ENCODE measurements at regions not wholly inside any gene's neighbourhood (a gene's known extent, or its start where the extent isn't known, plus 50 kb on each side); places are given as distances from the start of the nearest gene placed in this dataset.

GRCh38 chr2:6412533-6413091, 453.1 kb downstream of the CMPK2 start:
- Histone ChIP-seq H3K79me2 (ENCODE audit: insufficient read depth) (no peaks in the 10 kb centered on the region), H3K27me3 (ENCODE audit: insufficient read depth) (no peaks in the 10 kb centered on the region), H3K9me2 (no peaks in the 10 kb centered on the region), H3K27ac (ENCODE audit: low read depth in 2 of 2, low read length in 1 of 2) (no peak overlapping the region), H3K4me1 (ENCODE audit: control insufficient read depth in 1 of 2, insufficient read depth in 2 of 2, low read depth in 1 of 2, low read length in 1 of 2) (no peaks in the 10 kb centered on the region), H3K36me3 (replicated peaks in 1 of 2; ENCODE audit: control insufficient read depth in 1 of 2, insufficient read depth in 2 of 2, low read length in 1 of 2) (no peaks in the 10 kb centered on the region), H3K4me3 (ENCODE audit: low read depth in 2 of 2, low read length in 1 of 2) (no peak overlapping the region), H3K9ac (no peak overlapping the region), H4K20me1 (ENCODE audit: insufficient read depth) (no peaks in the 10 kb centered on the region), H3K4me2 (no peak overlapping the region), H3K9me3 (no peaks in the 10 kb centered on the region), H2AFZ (ENCODE audit: low read depth) (no peak overlapping the region), H3F3A (replicated peaks; ENCODE audit: insufficient read depth) (no peaks in the 10 kb centered on the region)
- TF ChIP-seq GATA2 (CRISPR knock-in tag; IDR thresholded peaks at IDR 0.05) = no peak
- no peak for TF ChIP-seq MXI1 (IDR thresholded peaks at IDR 0.05; ENCODE audit: low read depth, low read length)
- POLR2A ChIA-PET = no interaction called here
- CTCF ChIA-PET = interaction anchor here (1.7 kb wide), 1 partner anchor 10 kb away, joined by 5 read pairs; no protein-coding TSS in a partner anchor
- WGBS (ENCODE audit: low lambda C conversion rate) = 17% methylated on average over 3 of the region's 3 CpGs
- DNase-seq = no peak

DNA sequence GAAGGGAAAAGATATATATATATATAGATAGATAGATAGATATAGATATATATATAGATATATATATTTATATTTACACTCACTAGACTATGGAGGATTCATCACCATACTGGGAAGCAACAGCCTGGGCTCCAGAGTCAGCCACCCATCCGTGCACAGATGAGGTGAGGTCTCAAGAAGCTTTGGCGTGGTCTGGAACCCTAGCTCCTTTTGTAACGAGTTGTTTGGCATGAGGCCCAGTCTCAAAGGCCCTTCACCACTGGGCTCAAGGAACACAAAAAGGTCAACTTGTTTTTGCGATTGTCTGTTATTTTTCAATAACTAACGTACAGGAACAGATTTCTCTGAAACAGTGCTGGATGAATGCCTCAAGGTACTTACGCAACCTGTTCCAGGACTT, 448.7 kb downstream of the CMPK2 start:
- Histone ChIP-seq H3K27me3 (ENCODE audit: insufficient read depth) (no peaks in the 10 kb centered on the region), H3K27ac (ENCODE audit: low read depth in 2 of 2, low read length in 1 of 2) (no peak overlapping the region), H3K79me2 (ENCODE audit: insufficient read depth) (no peaks in the 10 kb centered on the region), H3K9ac (no peak overlapping the region), H2AFZ (ENCODE audit: low read depth) (no peak overlapping the region), H3K9me2 (no peaks in the 10 kb centered on the region), H3F3A (replicated peaks; ENCODE audit: insufficient read depth) (no peaks in the 10 kb centered on the region), H3K4me3 (ENCODE audit: low read depth in 2 of 2, low read length in 1 of 2) (no peak overlapping the region), H3K4me1 (ENCODE audit: control insufficient read depth in 1 of 2, insufficient read depth in 2 of 2, low read depth in 1 of 2, low read length in 1 of 2) (no peaks in the 10 kb centered on the region; a peak in 1 of 4 replicates), H3K9me3 (no peaks in the 10 kb centered on the region), H4K20me1 (ENCODE audit: insufficient read depth) (no peaks in the 10 kb centered on the region), H3K36me3 (replicated peaks in 1 of 2; ENCODE audit: control insufficient read depth in 1 of 2, insufficient read depth in 2 of 2, low read length in 1 of 2) (no peaks in the 10 kb centered on the region), H3K4me2 (no peak overlapping the region)
- ChIA-PET POLR2A (no interaction called here), CTCF (interaction anchor here (0.9 to 1.3 kb wide), 2 partner anchors 23 to 105 kb away, joined by 3 read pairs; no protein-coding TSS in a partner anchor)
- WGBS (ENCODE audit: low lambda C conversion rate) = 52% methylated on average over 6 of the region's 6 CpGs
- no peak for DNase-seq
- TF ChIP-seq POLR2AphosphoS5 (IDR thresholded peaks at IDR 0.05; ENCODE audit: low read depth, low read length) = no peak
- TF ChIP-seq, protein P1, sequence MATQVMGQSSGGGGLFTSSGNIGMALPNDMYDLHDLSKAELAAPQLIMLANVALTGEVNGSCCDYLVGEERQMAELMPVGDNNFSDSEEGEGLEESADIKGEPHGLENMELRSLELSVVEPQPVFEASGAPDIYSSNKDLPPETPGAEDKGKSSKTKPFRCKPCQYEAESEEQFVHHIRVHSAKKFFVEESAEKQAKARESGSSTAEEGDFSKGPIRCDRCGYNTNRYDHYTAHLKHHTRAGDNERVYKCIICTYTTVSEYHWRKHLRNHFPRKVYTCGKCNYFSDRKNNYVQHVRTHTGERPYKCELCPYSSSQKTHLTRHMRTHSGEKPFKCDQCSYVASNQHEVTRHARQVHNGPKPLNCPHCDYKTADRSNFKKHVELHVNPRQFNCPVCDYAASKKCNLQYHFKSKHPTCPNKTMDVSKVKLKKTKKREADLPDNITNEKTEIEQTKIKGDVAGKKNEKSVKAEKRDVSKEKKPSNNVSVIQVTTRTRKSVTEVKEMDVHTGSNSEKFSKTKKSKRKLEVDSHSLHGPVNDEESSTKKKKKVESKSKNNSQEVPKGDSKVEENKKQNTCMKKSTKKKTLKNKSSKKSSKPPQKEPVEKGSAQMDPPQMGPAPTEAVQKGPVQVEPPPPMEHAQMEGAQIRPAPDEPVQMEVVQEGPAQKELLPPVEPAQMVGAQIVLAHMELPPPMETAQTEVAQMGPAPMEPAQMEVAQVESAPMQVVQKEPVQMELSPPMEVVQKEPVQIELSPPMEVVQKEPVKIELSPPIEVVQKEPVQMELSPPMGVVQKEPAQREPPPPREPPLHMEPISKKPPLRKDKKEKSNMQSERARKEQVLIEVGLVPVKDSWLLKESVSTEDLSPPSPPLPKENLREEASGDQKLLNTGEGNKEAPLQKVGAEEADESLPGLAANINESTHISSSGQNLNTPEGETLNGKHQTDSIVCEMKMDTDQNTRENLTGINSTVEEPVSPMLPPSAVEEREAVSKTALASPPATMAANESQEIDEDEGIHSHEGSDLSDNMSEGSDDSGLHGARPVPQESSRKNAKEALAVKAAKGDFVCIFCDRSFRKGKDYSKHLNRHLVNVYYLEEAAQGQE (IDR thresholded peaks at IDR 0.05; ENCODE audit: low read depth, low read length) = no peak

- Histone ChIP-seq H3K79me2 (ENCODE audit: insufficient read depth) (no peaks in the 10 kb centered on the region), H3K4me2 (no peak overlapping the region), H4K20me1 (ENCODE audit: insufficient read depth) (no peaks in the 10 kb centered on the region), H3K9ac (no peak overlapping the region), H3K4me3 (ENCODE audit: low read depth in 2 of 2, low read length in 1 of 2) (no peak overlapping the region), H3K9me3 (no peaks in the 10 kb centered on the region), H3F3A (replicated peaks; ENCODE audit: insufficient read depth) (no peaks in the 10 kb centered on the region), H3K27ac (ENCODE audit: low read depth in 2 of 2, low read length in 1 of 2) (no peak overlapping the region), H3K4me1 (ENCODE audit: control insufficient read depth in 1 of 2, insufficient read depth in 2 of 2, low read depth in 1 of 2, low read length in 1 of 2) (peaks cover 0 to under 1% of the 10 kb centered on the region in 2 experiments; a peak in 1 of 4 replicates), H2AFZ (ENCODE audit: low read depth) (no peak overlapping the region), H3K36me3 (replicated peaks in 1 of 2; ENCODE audit: control insufficient read depth in 1 of 2, insufficient read depth in 2 of 2, low read length in 1 of 2) (no peaks in the 10 kb centered on the region), H3K9me2 (no peaks in the 10 kb centered on the region), H3K27me3 (ENCODE audit: insufficient read depth) (no peaks in the 10 kb centered on the region)
- TF ChIP-seq GABPA (IDR thresholded peaks at IDR 0.05; ENCODE audit: low read depth) (no peak), CHD2 (IDR thresholded peaks at IDR 0.05; ENCODE audit: low read length, partially characterized antibody) (no peak), EZH2phosphoT487 (IDR thresholded peaks at IDR 0.05; ENCODE audit: borderline replicate concordance, low read depth) (no peak), TCF12 (IDR thresholded peaks at IDR 0.05) (no peak), FOXM1 (IDR thresholded peaks at IDR 0.05; ENCODE audit: low read depth) (no peak), YY1 (IDR thresholded peaks at IDR 0.05; ENCODE audit: low read depth) (no peak), NFIC (IDR thresholded peaks at IDR 0.05; ENCODE audit: borderline replicate concordance) (no peak), TEAD4 (IDR thresholded peaks at IDR 0.05; ENCODE audit: borderline replicate concordance, insufficient read depth) (no peak), ELF1 (IDR thresholded peaks at IDR 0.05) (no peak), MEF2A (IDR thresholded peaks at IDR 0.05; ENCODE audit: borderline replicate concordance, low read depth) (no peak)
- TF ChIP-seq, protein P2, sequence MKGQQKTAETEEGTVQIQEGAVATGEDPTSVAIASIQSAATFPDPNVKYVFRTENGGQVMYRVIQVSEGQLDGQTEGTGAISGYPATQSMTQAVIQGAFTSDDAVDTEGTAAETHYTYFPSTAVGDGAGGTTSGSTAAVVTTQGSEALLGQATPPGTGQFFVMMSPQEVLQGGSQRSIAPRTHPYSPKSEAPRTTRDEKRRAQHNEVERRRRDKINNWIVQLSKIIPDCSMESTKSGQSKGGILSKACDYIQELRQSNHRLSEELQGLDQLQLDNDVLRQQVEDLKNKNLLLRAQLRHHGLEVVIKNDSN (IDR thresholded peaks at IDR 0.05; ENCODE audit: borderline replicate concordance, low read depth) = no peak
- ChIA-PET CTCF (interaction anchor here (0.6 kb wide), 1 partner anchor 409 kb away, joined by 3 read pairs; no protein-coding TSS in a partner anchor), POLR2A (no interaction called here)
- no peak for DNase-seq
- 28% methylated on average over 1 of the region's 1 CpG for WGBS (ENCODE audit: low lambda C conversion rate)
These were observed 447.4 kb downstream of the CMPK2 start for GRCh38 chr2:6418291-6418690.

Measured in SK-N-SH (cell line).